H4 (cell line): ENCODE measurements at regions not wholly inside any gene's neighbourhood (a gene's known extent, or its start where the extent isn't known, plus 50 kb on each side); places are given as distances from the start of the nearest gene placed in this dataset.
A peak's percentile ranks its signal among the peaks of the same experiment; 100 is the strongest.

Experiments used
- DNase-seq: peaks from one replicate; pipeline ENCODE4 v3.0.0-alpha.2; 2015; ENCODE audit warnings: low spot score

GRCh38 chr3:148023994-148024393 is 614.8 kb downstream of the ZIC1 start:
- DNase-seq, result peak; percentile 36

- DNase-seq, result no peak
These were observed 616.9 kb downstream of the ZIC1 start for GRCh38 chr3:148026009-148026588.

GRCh38 chr3:148030975-148031374 is 621.8 kb downstream of the ZIC1 start:
- no peak for DNase-seq

- no peak for DNase-seq
These were observed 625.2 kb downstream of the ZIC1 start for GRCh38 chr3:148034353-148034752.

- peak; percentile 65 for DNase-seq
These were observed 627.2 kb downstream of the ZIC1 start for GRCh38 chr3:148036331-148036876.

GRCh38 chr3:148042663-148043445 is 633.7 kb downstream of the ZIC1 start:
- peak; percentile 65 for DNase-seq

- DNase-seq, result no peak
These were observed 635.0 kb downstream of the ZIC1 start for GRCh38 chr3:148044151-148044550.

GRCh38 chr3:148054999-148055398 is 642.7 kb upstream of the AGTR1 start:
- DNase-seq, result no peak

- no peak for DNase-seq
These were observed 635.1 kb upstream of the AGTR1 start for GRCh38 chr3:148062590-148062989.

GRCh38 chr3:148066802-148067201 is 630.9 kb upstream of the AGTR1 start:
- DNase-seq, result no peak

GRCh38 chr3:148068466-148068865 is 629.2 kb upstream of the AGTR1 start:
- DNase-seq, result no peak

- DNase-seq, result no peak
These were observed 627.7 kb upstream of the AGTR1 start for GRCh38 chr3:148070041-148070440.

GRCh38 chr3:148073721-148074456 is 623.8 kb upstream of the AGTR1 start:
- DNase-seq, result no peak

- no peak for DNase-seq
These were observed 622.8 kb upstream of the AGTR1 start for GRCh38 chr3:148074946-148075345.

- DNase-seq, result peak; percentile 71
These were observed 621.7 kb upstream of the AGTR1 start for GRCh38 chr3:148075771-148076716.

GRCh38 chr3:148077318-148077923 is 620.3 kb upstream of the AGTR1 start:
- DNase-seq, result peak; percentile 43

GRCh38 chr3:148077965-148078364 is 619.7 kb upstream of the AGTR1 start:
- no peak for DNase-seq

- DNase-seq, result no peak
These were observed 619.0 kb upstream of the AGTR1 start for GRCh38 chr3:148078658-148079057.

GRCh38 chr3:148079370-148079769 is 618.3 kb upstream of the AGTR1 start:
- DNase-seq, result peak; percentile 57

- no peak for DNase-seq
These were observed 615.8 kb upstream of the AGTR1 start for GRCh38 chr3:148081926-148082325.
